Ascending aorta (tissue), 2 donors: ENCODE measurements at regions not wholly inside any gene's neighbourhood (a gene's known extent, or its start where the extent isn't known, plus 50 kb on each side); places are given as distances from the start of the nearest gene placed in this dataset.

ENCODE experiments used
- DNase-seq, 2 donors: peaks; one replicate each; pipeline ENCODE4 v3.0.0-alpha.2; 2019; ENCODE audit warnings: low spot score in 2 of 2
- H3K27ac ChIP-seq, 2 donors: fragments of 200-600 bp; sonication (generic); one replicate each; pipeline ENCODE4 v1.5.1; 2016 to 2017; ENCODE audit warnings: mild to moderate bottlenecking in 1 of 2
- H3K27me3 ChIP-seq: fragments of 200-600 bp; sonication (generic); one replicate; pipeline ENCODE4 v1.5.1; 2017
- H3K36me3 ChIP-seq, 2 donors: fragments of 200-600 bp; sonication (generic); one replicate each; pipeline ENCODE4 v1.5.1; 2016
- H3K4me1 ChIP-seq, 2 donors: fragments of 200-600 bp; sonication (generic); one replicate each; pipeline ENCODE4 v1.5.1; 2016 to 2017; ENCODE audit warnings: mild to moderate bottlenecking in 1 of 2
- H3K4me3 ChIP-seq, 2 donors: fragments of 200-600 bp; sonication (generic); one replicate each; pipeline ENCODE4 v1.5.1; 2016 to 2017; ENCODE audit warnings: mild to moderate bottlenecking in 1 of 2
- H3K9me3 ChIP-seq, 2 donors: fragments of 200-600 bp; sonication (generic); one replicate each; pipeline ENCODE4 v1.5.1; 2016
- CTCF ChIP-seq, 3 experiments: fragments of 200-600 bp in 2 of 3; fragments of 450-650 bp in 1 of 3; sonication (generic) in 2 of 3; IDR thresholded peaks; one replicate each; pipeline ENCODE4 v1.5.1; 2016 to 2019; ENCODE audit warnings: antibody characterized with exemption in 3 of 3, mild to moderate bottlenecking in 1 of 3, moderate library complexity in 1 of 3
- intact Hi-C: fragments of 100-400 bp; cut with DNase I; formaldehyde crosslinking; loops from one replicate; pipeline ENCODE4 v1.15.1; 2023

GRCh38 chr14:83850092-83850491 is 1679.9 kb upstream of the FLRT2 start:
- Histone ChIP-seq H3K36me3 (no peaks in the 10 kb centered on the region), H3K9me3 (no peaks in the 10 kb centered on the region), H3K4me3 (no peak overlapping the region), H3K4me1 (no peaks in the 10 kb centered on the region), H3K27ac (no peak overlapping the region), H3K27me3 (no peaks in the 10 kb centered on the region)
- TF ChIP-seq CTCF (IDR thresholded peaks at IDR 0.05) = no peak
- intact Hi-C loops = no loop called here
- DNase-seq = no peak

GRCh38 chr14:83856334-83856733 is 1673.6 kb upstream of the FLRT2 start:
- H3K4me3 ChIP-seq = no peak overlapping the region
- intact Hi-C loops = no loop called here
- no peaks in the 10 kb centered on the region for H3K9me3 ChIP-seq
- no peak for TF ChIP-seq CTCF (IDR thresholded peaks at IDR 0.05)
- DNase-seq = no peak
- no peak overlapping the region for H3K27ac ChIP-seq
- no peaks in the 10 kb centered on the region for H3K27me3 ChIP-seq
- no peaks in the 10 kb centered on the region for H3K4me1 ChIP-seq
- H3K36me3 ChIP-seq = no peaks in the 10 kb centered on the region

GRCh38 chr14:83860631-83861155 is 1669.3 kb upstream of the FLRT2 start:
- DNase-seq = no peak
- H3K36me3 ChIP-seq = no peaks in the 10 kb centered on the region
- no peak overlapping the region for H3K4me3 ChIP-seq
- intact Hi-C loops = no loop called here
- no peak overlapping the region for H3K27ac ChIP-seq
- no peaks in the 10 kb centered on the region for H3K9me3 ChIP-seq
- H3K27me3 ChIP-seq = no peaks in the 10 kb centered on the region
- H3K4me1 ChIP-seq = no peaks in the 10 kb centered on the region
- no peak for TF ChIP-seq CTCF (IDR thresholded peaks at IDR 0.05)

- Histone ChIP-seq H3K27ac (no peak overlapping the region), H3K4me3 (no peak overlapping the region), H3K4me1 (no peaks in the 10 kb centered on the region), H3K9me3 (no peaks in the 10 kb centered on the region), H3K36me3 (no peaks in the 10 kb centered on the region), H3K27me3 (no peaks in the 10 kb centered on the region)
- DNase-seq = no peak
- intact Hi-C loops = no loop called here
- no peak for TF ChIP-seq CTCF (IDR thresholded peaks at IDR 0.05)
Measured at GRCh38 chr14:83863042-83863774, 1666.7 kb upstream of the FLRT2 start.

GRCh38 chr14:83864106-83864505 is 1665.8 kb upstream of the FLRT2 start:
- Histone ChIP-seq H3K27ac (no peak overlapping the region), H3K9me3 (no peaks in the 10 kb centered on the region), H3K4me3 (no peak overlapping the region), H3K4me1 (no peaks in the 10 kb centered on the region), H3K27me3 (no peaks in the 10 kb centered on the region), H3K36me3 (no peaks in the 10 kb centered on the region)
- DNase-seq = no peak
- intact Hi-C loops = no loop called here
- no peak for TF ChIP-seq CTCF (IDR thresholded peaks at IDR 0.05)
